ENCODE measurements at regions not wholly inside any gene's neighbourhood (a gene's known extent, or its start where the extent isn't known, plus 50 kb on each side); places are given as distances from the start of the nearest gene placed in this dataset.

GRCh38 chr6:102961902-102962301 lies 1568.4 kb downstream of the GRIK2 start:
- no peak for TF ChIP-seq CTCF (conservative IDR thresholded peaks at IDR 0.05 in 1 of 2, IDR thresholded peaks at IDR 0.05 in 1 of 2; ENCODE audit: extremely low read depth in 1 of 2, insufficient read depth in 1 of 2, low read depth in 1 of 2, low read length in 2 of 2)
- TF ChIP-seq EZH2 (IDR thresholded peaks at IDR 0.05; ENCODE audit: borderline replicate concordance, low read length) = no peak
